ENCODE measurements at regions not wholly inside any gene's neighbourhood (a gene's known extent, or its start where the extent isn't known, plus 50 kb on each side); places are given as distances from the start of the nearest gene placed in this dataset.

- TF ChIP-seq, protein P1, sequence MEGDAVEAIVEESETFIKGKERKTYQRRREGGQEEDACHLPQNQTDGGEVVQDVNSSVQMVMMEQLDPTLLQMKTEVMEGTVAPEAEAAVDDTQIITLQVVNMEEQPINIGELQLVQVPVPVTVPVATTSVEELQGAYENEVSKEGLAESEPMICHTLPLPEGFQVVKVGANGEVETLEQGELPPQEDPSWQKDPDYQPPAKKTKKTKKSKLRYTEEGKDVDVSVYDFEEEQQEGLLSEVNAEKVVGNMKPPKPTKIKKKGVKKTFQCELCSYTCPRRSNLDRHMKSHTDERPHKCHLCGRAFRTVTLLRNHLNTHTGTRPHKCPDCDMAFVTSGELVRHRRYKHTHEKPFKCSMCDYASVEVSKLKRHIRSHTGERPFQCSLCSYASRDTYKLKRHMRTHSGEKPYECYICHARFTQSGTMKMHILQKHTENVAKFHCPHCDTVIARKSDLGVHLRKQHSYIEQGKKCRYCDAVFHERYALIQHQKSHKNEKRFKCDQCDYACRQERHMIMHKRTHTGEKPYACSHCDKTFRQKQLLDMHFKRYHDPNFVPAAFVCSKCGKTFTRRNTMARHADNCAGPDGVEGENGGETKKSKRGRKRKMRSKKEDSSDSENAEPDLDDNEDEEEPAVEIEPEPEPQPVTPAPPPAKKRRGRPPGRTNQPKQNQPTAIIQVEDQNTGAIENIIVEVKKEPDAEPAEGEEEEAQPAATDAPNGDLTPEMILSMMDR (conservative IDR thresholded peaks at IDR 0.05; ENCODE audit: low read length), result no peak
- TF ChIP-seq EZH2phosphoT487 (IDR thresholded peaks at IDR 0.05; ENCODE audit: borderline replicate concordance, low read depth, low read length), result no peak
Observed at GRCh38 chr5:82984786-82985735, 92.1 kb downstream of the TMEM167A start.
